Adipocyte (in vitro differentiated cells): ENCODE measurements at regions not wholly inside any gene's neighbourhood (a gene's known extent, or its start where the extent isn't known, plus 50 kb on each side); places are given as distances from the start of the nearest gene placed in this dataset.

Experiments used
- DNase-seq: peaks from one replicate; pipeline ENCODE4 v3.0.0-alpha.2; 2015; ENCODE audit warnings: low read depth
- H3K27me3 ChIP-seq: replicated peaks from 2 replicates; pipeline ENCODE4 v1.7.0; 2013; ENCODE audit warnings: mild to moderate bottlenecking, low read length, moderate library complexity; ENCODE audit not compliant: control insufficient read depth, insufficient read depth
- H3K36me3 ChIP-seq: 2 replicates; pipeline ENCODE4 v1.7.0; 2013; ENCODE audit warnings: low read length, mild to moderate bottlenecking, moderate library complexity; ENCODE audit not compliant: control insufficient read depth, insufficient read depth, severe bottlenecking
- H3K4me1 ChIP-seq: 2 replicates; pipeline ENCODE4 v1.7.0; 2013; ENCODE audit warnings: mild to moderate bottlenecking, low read length, moderate library complexity; ENCODE audit not compliant: control insufficient read depth, insufficient read depth
- H3K4me3 ChIP-seq: 2 replicates; pipeline ENCODE4 v1.7.0; 2013; ENCODE audit warnings: mild to moderate bottlenecking, low read length, moderate library complexity
- H3K9ac ChIP-seq: 2 replicates; pipeline ENCODE4 v1.7.0; 2013; ENCODE audit warnings: mild to moderate bottlenecking, low read length, moderate library complexity
- H3K9me3 ChIP-seq: 2 replicates; pipeline ENCODE4 v1.7.0; 2013; ENCODE audit warnings: mild to moderate bottlenecking, low read length, moderate library complexity; ENCODE audit not compliant: control insufficient read depth

GRCh38 chr5:101679816-101680215, 616.3 kb downstream of the SLCO4C1 start:
- H3K4me3 ChIP-seq = no peak overlapping the region
- DNase-seq = peak; percentile 7
- H3K4me1 ChIP-seq = peaks cover 30% of the 10 kb centered on the region
- no peaks in the 10 kb centered on the region for H3K36me3 ChIP-seq
- no peak overlapping the region for H3K9ac ChIP-seq
- H3K27me3 ChIP-seq = no peaks in the 10 kb centered on the region
- H3K9me3 ChIP-seq = no peaks in the 10 kb centered on the region

- H3K9ac ChIP-seq = no peak overlapping the region
- H3K27me3 ChIP-seq = no peaks in the 10 kb centered on the region
- no peak overlapping the region for H3K4me3 ChIP-seq
- H3K9me3 ChIP-seq = no peaks in the 10 kb centered on the region
- H3K4me1 ChIP-seq = peaks cover 30% of the 10 kb centered on the region
- DNase-seq = peak; percentile 79
- H3K36me3 ChIP-seq = no peaks in the 10 kb centered on the region
Observed at GRCh38 chr5:101678481-101679193, 617.4 kb downstream of the SLCO4C1 start.

GRCh38 chr5:101677961-101678360, 618.1 kb downstream of the SLCO4C1 start:
- no peaks in the 10 kb centered on the region for H3K27me3 ChIP-seq
- H3K4me3 ChIP-seq = no peak overlapping the region
- no peaks in the 10 kb centered on the region for H3K36me3 ChIP-seq
- H3K4me1 ChIP-seq = peaks cover 30% of the 10 kb centered on the region
- no peak overlapping the region for H3K9ac ChIP-seq
- DNase-seq = no peak
- H3K9me3 ChIP-seq = no peaks in the 10 kb centered on the region

GRCh38 chr5:101676646-101677045, 619.4 kb downstream of the SLCO4C1 start:
- no peaks in the 10 kb centered on the region for H3K9me3 ChIP-seq
- H3K9ac ChIP-seq = no peak overlapping the region
- no peaks in the 10 kb centered on the region for H3K36me3 ChIP-seq
- H3K4me1 ChIP-seq = peaks cover 30% of the 10 kb centered on the region
- peak; percentile 4 for DNase-seq
- no peaks in the 10 kb centered on the region for H3K27me3 ChIP-seq
- H3K4me3 ChIP-seq = no peak overlapping the region

- no peaks in the 10 kb centered on the region for H3K27me3 ChIP-seq
- DNase-seq = no peak
- no peak overlapping the region for H3K9ac ChIP-seq
- no peaks in the 10 kb centered on the region for H3K36me3 ChIP-seq
- H3K4me1 ChIP-seq = peaks cover 30% of the 10 kb centered on the region
- H3K4me3 ChIP-seq = no peak overlapping the region
- H3K9me3 ChIP-seq = no peaks in the 10 kb centered on the region
Observed at GRCh38 chr5:101675510-101676219, 620.4 kb downstream of the SLCO4C1 start.

- no peaks in the 10 kb centered on the region for H3K36me3 ChIP-seq
- H3K4me3 ChIP-seq = no peak overlapping the region
- H3K9me3 ChIP-seq = no peaks in the 10 kb centered on the region
Observed at GRCh38 chr5:101673120-101673519, 623.0 kb downstream of the SLCO4C1 start.

GRCh38 chr5:101664071-101664791, 631.9 kb downstream of the SLCO4C1 start:
- H3K4me1 ChIP-seq = peaks cover 5% of the 10 kb centered on the region
- no peak for DNase-seq
- no peaks in the 10 kb centered on the region for H3K36me3 ChIP-seq
- H3K4me3 ChIP-seq = no peak overlapping the region
- H3K9ac ChIP-seq = no peak overlapping the region
- H3K27me3 ChIP-seq = no peaks in the 10 kb centered on the region
- H3K9me3 ChIP-seq = no peaks in the 10 kb centered on the region

More at GRCh38 chr5:101673120-101673519, 623.0 kb downstream of the SLCO4C1 start:
- no peak for DNase-seq
- H3K9ac ChIP-seq = no peak overlapping the region
- H3K27me3 ChIP-seq = no peaks in the 10 kb centered on the region
- peaks cover 10% of the 10 kb centered on the region for H3K4me1 ChIP-seq

GRCh38 chr5:101663543-101663942, 632.5 kb downstream of the SLCO4C1 start:
- H3K27me3 ChIP-seq = no peaks in the 10 kb centered on the region
- H3K4me3 ChIP-seq = no peak overlapping the region
- H3K9ac ChIP-seq = no peak overlapping the region
- H3K36me3 ChIP-seq = no peaks in the 10 kb centered on the region
- DNase-seq = no peak
- no peaks in the 10 kb centered on the region for H3K9me3 ChIP-seq
- H3K4me1 ChIP-seq = peaks cover 5% of the 10 kb centered on the region

GRCh38 chr5:101662263-101662662, 633.8 kb downstream of the SLCO4C1 start:
- Histone ChIP-seq H3K9ac (no peak overlapping the region), H3K4me1 (peaks cover 5% of the 10 kb centered on the region), H3K4me3 (no peak overlapping the region), H3K9me3 (no peaks in the 10 kb centered on the region), H3K36me3 (no peaks in the 10 kb centered on the region), H3K27me3 (no peaks in the 10 kb centered on the region)
- no peak for DNase-seq

GRCh38 chr5:101658433-101658832, 637.7 kb downstream of the SLCO4C1 start:
- H3K4me1 ChIP-seq = peaks cover 5% of the 10 kb centered on the region
- DNase-seq = no peak
- H3K36me3 ChIP-seq = no peaks in the 10 kb centered on the region
- no peaks in the 10 kb centered on the region for H3K9me3 ChIP-seq
- H3K27me3 ChIP-seq = no peaks in the 10 kb centered on the region
- no peak overlapping the region for H3K4me3 ChIP-seq
- no peak overlapping the region for H3K9ac ChIP-seq

GRCh38 chr5:101653996-101654395, 642.1 kb downstream of the SLCO4C1 start:
- DNase-seq = no peak
- H3K9me3 ChIP-seq = no peaks in the 10 kb centered on the region
- no peaks in the 10 kb centered on the region for H3K4me1 ChIP-seq
- H3K9ac ChIP-seq = no peak overlapping the region
- no peaks in the 10 kb centered on the region for H3K27me3 ChIP-seq
- H3K4me3 ChIP-seq = no peak overlapping the region
- no peaks in the 10 kb centered on the region for H3K36me3 ChIP-seq
